GM19324 (cell line): ENCODE measurements at regions not wholly inside any gene's neighbourhood (a gene's known extent, or its start where the extent isn't known, plus 50 kb on each side); places are given as distances from the start of the nearest gene placed in this dataset.
"Not testable (repeated sequence)": the region's sequence is repeated elsewhere in the genome, so short reads cannot be mapped to it uniquely, and the experiment has no call there.

Source experiments
- ATAC-seq: cut with Tn5 transposase; IDR thresholded peaks from one replicate; pipeline ENCODE4 v1.9.1; 2021; ENCODE audit warnings: mild to moderate bottlenecking, moderate library complexity; ENCODE audit not compliant: unreplicated experiment, low FRiP score

GRCh38 chr1:58929671-58930325 lies 146.0 kb upstream of the JUN start:
- no peak for ATAC-seq

GRCh38 chr1:58931024-58931423 lies 147.2 kb upstream of the JUN start:
- ATAC-seq: no peak

- no peak for ATAC-seq
Observed at GRCh38 chr1:58931756-58932155, 147.9 kb upstream of the JUN start.

GRCh38 chr1:58932859-58933598 lies 149.2 kb upstream of the JUN start:
- no peak for ATAC-seq

GRCh38 chr1:58933599-58933926 lies 149.7 kb upstream of the JUN start:
- ATAC-seq: no peak

GRCh38 chr1:58934706-58935105 lies 150.9 kb upstream of the JUN start:
- no peak for ATAC-seq

- no peak for ATAC-seq
Observed at GRCh38 chr1:58936973-58937372, 153.1 kb upstream of the JUN start.

- ATAC-seq: no peak
Observed at GRCh38 chr1:58939146-58939545, 155.3 kb upstream of the JUN start.

- ATAC-seq: no peak
Observed at GRCh38 chr1:58939666-58940370, 156.0 kb upstream of the JUN start.

- ATAC-seq: peak; percentile 64
Observed at GRCh38 chr1:58941471-58942289, 157.8 kb upstream of the JUN start.

GRCh38 chr1:58942759-58943191 lies 158.9 kb upstream of the JUN start:
- ATAC-seq: no peak

GRCh38 chr1:58943776-58944175 lies 159.9 kb upstream of the JUN start:
- no peak for ATAC-seq

GRCh38 chr1:58944439-58944838 lies 160.6 kb upstream of the JUN start:
- ATAC-seq: no peak

- no peak for ATAC-seq
Observed at GRCh38 chr1:58946390-58946789, 162.5 kb upstream of the JUN start.

GRCh38 chr1:58948671-58949070 lies 164.8 kb upstream of the JUN start:
- no peak for ATAC-seq

GRCh38 chr1:58949551-58950220 lies 165.8 kb upstream of the JUN start:
- no peak for ATAC-seq

- no peak for ATAC-seq
Observed at GRCh38 chr1:58950897-58951296, 167.1 kb upstream of the JUN start.

- not testable (repeated sequence) for ATAC-seq
Observed at GRCh38 chr1:58953951-58954350, 170.1 kb upstream of the JUN start.

GRCh38 chr1:58963287-58963686 lies 179.4 kb upstream of the JUN start:
- not testable (repeated sequence) for ATAC-seq

GRCh38 chr1:58964428-58964827 lies 180.6 kb upstream of the JUN start:
- ATAC-seq: no peak
